ENCODE measurements at regions not wholly inside any gene's neighbourhood (a gene's known extent, or its start where the extent isn't known, plus 50 kb on each side); places are given as distances from the start of the nearest gene placed in this dataset.
"Not testable (repeated sequence)": the region's sequence is repeated elsewhere in the genome, so short reads cannot be mapped to it uniquely, and the experiment has no call there.

GRCh38 chr1:120524416-120524815, 109.6 kb downstream of the NBPF8 start:
- not testable (repeated sequence) for DNase-seq; H3K9me3 Mint-ChIP-seq (ENCODE audit: unreplicated experiment); H3K4me3 Mint-ChIP-seq (ENCODE audit: unreplicated experiment); H3K27ac Mint-ChIP-seq (ENCODE audit: unreplicated experiment); H3K4me1 Mint-ChIP-seq (ENCODE audit: low read depth, unreplicated experiment); H3K27me3 Mint-ChIP-seq (ENCODE audit: unreplicated experiment); H3K36me3 Mint-ChIP-seq (ENCODE audit: unreplicated experiment)

- DNase-seq; H3K4me3 Mint-ChIP-seq (ENCODE audit: unreplicated experiment); H3K27me3 Mint-ChIP-seq (ENCODE audit: unreplicated experiment); H3K36me3 Mint-ChIP-seq (ENCODE audit: unreplicated experiment); H3K4me1 Mint-ChIP-seq (ENCODE audit: low read depth, unreplicated experiment); H3K9me3 Mint-ChIP-seq (ENCODE audit: unreplicated experiment); H3K27ac Mint-ChIP-seq (ENCODE audit: unreplicated experiment): not testable (repeated sequence)
Measured at GRCh38 chr1:120525386-120525785, 110.6 kb downstream of the NBPF8 start.

- not testable (repeated sequence) for H3K36me3 Mint-ChIP-seq (ENCODE audit: unreplicated experiment); H3K27ac Mint-ChIP-seq (ENCODE audit: unreplicated experiment); H3K4me1 Mint-ChIP-seq (ENCODE audit: low read depth, unreplicated experiment); DNase-seq; H3K9me3 Mint-ChIP-seq (ENCODE audit: unreplicated experiment); H3K4me3 Mint-ChIP-seq (ENCODE audit: unreplicated experiment); H3K27me3 Mint-ChIP-seq (ENCODE audit: unreplicated experiment)
Measured at GRCh38 chr1:120529475-120530089, 114.7 kb downstream of the NBPF8 start.

GRCh38 chr1:120531455-120531854, 116.6 kb downstream of the NBPF8 start:
- not testable (repeated sequence) for H3K4me3 Mint-ChIP-seq (ENCODE audit: unreplicated experiment); H3K4me1 Mint-ChIP-seq (ENCODE audit: low read depth, unreplicated experiment); H3K36me3 Mint-ChIP-seq (ENCODE audit: unreplicated experiment); H3K9me3 Mint-ChIP-seq (ENCODE audit: unreplicated experiment); H3K27me3 Mint-ChIP-seq (ENCODE audit: unreplicated experiment); H3K27ac Mint-ChIP-seq (ENCODE audit: unreplicated experiment); DNase-seq

GRCh38 chr1:120534361-120535047, 119.7 kb downstream of the NBPF8 start:
- H3K27ac Mint-ChIP-seq (ENCODE audit: unreplicated experiment); H3K36me3 Mint-ChIP-seq (ENCODE audit: unreplicated experiment); H3K9me3 Mint-ChIP-seq (ENCODE audit: unreplicated experiment); DNase-seq; H3K27me3 Mint-ChIP-seq (ENCODE audit: unreplicated experiment); H3K4me1 Mint-ChIP-seq (ENCODE audit: low read depth, unreplicated experiment); H3K4me3 Mint-ChIP-seq (ENCODE audit: unreplicated experiment): not testable (repeated sequence)

- H3K36me3 Mint-ChIP-seq (ENCODE audit: unreplicated experiment); H3K4me1 Mint-ChIP-seq (ENCODE audit: low read depth, unreplicated experiment); H3K27me3 Mint-ChIP-seq (ENCODE audit: unreplicated experiment); H3K4me3 Mint-ChIP-seq (ENCODE audit: unreplicated experiment); H3K27ac Mint-ChIP-seq (ENCODE audit: unreplicated experiment); DNase-seq; H3K9me3 Mint-ChIP-seq (ENCODE audit: unreplicated experiment): not testable (repeated sequence)
Measured at GRCh38 chr1:120535052-120535451, 120.2 kb downstream of the NBPF8 start.

- H3K9me3 Mint-ChIP-seq (ENCODE audit: unreplicated experiment); H3K27me3 Mint-ChIP-seq (ENCODE audit: unreplicated experiment); DNase-seq; H3K4me3 Mint-ChIP-seq (ENCODE audit: unreplicated experiment); H3K36me3 Mint-ChIP-seq (ENCODE audit: unreplicated experiment); H3K27ac Mint-ChIP-seq (ENCODE audit: unreplicated experiment); H3K4me1 Mint-ChIP-seq (ENCODE audit: low read depth, unreplicated experiment): not testable (repeated sequence)
Measured at GRCh38 chr1:120541394-120541793, 126.6 kb downstream of the NBPF8 start.

GRCh38 chr1:120542365-120542764, 127.5 kb downstream of the NBPF8 start:
- H3K4me1 Mint-ChIP-seq (ENCODE audit: low read depth, unreplicated experiment); H3K4me3 Mint-ChIP-seq (ENCODE audit: unreplicated experiment); DNase-seq; H3K27ac Mint-ChIP-seq (ENCODE audit: unreplicated experiment); H3K36me3 Mint-ChIP-seq (ENCODE audit: unreplicated experiment); H3K27me3 Mint-ChIP-seq (ENCODE audit: unreplicated experiment); H3K9me3 Mint-ChIP-seq (ENCODE audit: unreplicated experiment): not testable (repeated sequence)

- not testable (repeated sequence) for H3K27ac Mint-ChIP-seq (ENCODE audit: unreplicated experiment); H3K4me1 Mint-ChIP-seq (ENCODE audit: low read depth, unreplicated experiment); H3K27me3 Mint-ChIP-seq (ENCODE audit: unreplicated experiment); H3K36me3 Mint-ChIP-seq (ENCODE audit: unreplicated experiment); H3K9me3 Mint-ChIP-seq (ENCODE audit: unreplicated experiment); DNase-seq; H3K4me3 Mint-ChIP-seq (ENCODE audit: unreplicated experiment)
Measured at GRCh38 chr1:120542940-120543339, 128.1 kb downstream of the NBPF8 start.
